Left ventricle myocardium inferior (tissue), 1 donor: ENCODE measurements at regions not wholly inside any gene's neighbourhood (a gene's known extent, or its start where the extent isn't known, plus 50 kb on each side); places are given as distances from the start of the nearest gene placed in this dataset.

Experiments used
- DNase-seq: peaks from one replicate; pipeline ENCODE4 v3.0.0-alpha.2; 2020
- H3K27ac ChIP-seq: fragments of 200-600 bp; replicated peaks from 2 replicates; pipeline ENCODE4 v1.8.0; 2021
- H3K27me3 ChIP-seq: fragments of 200-600 bp; 2 replicates; pipeline ENCODE4 v1.8.0; 2021; ENCODE audit warnings: low read depth
- H3K36me3 ChIP-seq: fragments of 200-600 bp; 2 replicates; pipeline ENCODE4 v1.8.0; 2021
- H3K4me1 ChIP-seq: fragments of 200-600 bp; 2 replicates; pipeline ENCODE4 v1.8.0; 2021
- H3K4me3 ChIP-seq: fragments of 200-600 bp; 2 replicates; pipeline ENCODE4 v1.8.0; 2021; ENCODE audit warnings: mild to moderate bottlenecking, moderate library complexity
- H3K9me3 ChIP-seq: fragments of 200-600 bp; replicated peaks from 2 replicates; pipeline ENCODE4 v1.8.0; 2021
- CTCF ChIP-seq: fragments of 200-600 bp; IDR thresholded peaks from 2 replicates; pipeline ENCODE4 v1.8.0; 2021; ENCODE audit warnings: antibody characterized with exemption, mild to moderate bottlenecking, borderline replicate concordance
- intact Hi-C: fragments of 100-400 bp; cut with micrococcal nuclease; formaldehyde crosslinking; loops from one replicate; pipeline ENCODE4 v1.11.0; 2022
- donor health status: DM: no; HTN: yes; CAD: no; lungs with severe emphysema.

GRCh38 chr9:93801581-93802284 lies 153.4 kb downstream of the BARX1 start:
- Histone ChIP-seq H3K27me3 (peaks cover 39% of the 10 kb centered on the region), H3K4me3 (no peak overlapping the region), H3K27ac (no peak overlapping the region), H3K9me3 (peaks cover 34% of the 10 kb centered on the region), H3K4me1 (no peaks in the 10 kb centered on the region), H3K36me3 (no peaks in the 10 kb centered on the region)
- intact Hi-C loops: no loop called here
- no peak for TF ChIP-seq CTCF
- DNase-seq: no peak

GRCh38 chr9:93801120-93801519 lies 154.0 kb downstream of the BARX1 start:
- no peak overlapping the region for H3K27ac ChIP-seq
- peaks cover 39% of the 10 kb centered on the region for H3K27me3 ChIP-seq
- H3K9me3 ChIP-seq: peaks cover 35% of the 10 kb centered on the region
- no peak for DNase-seq
- H3K4me3 ChIP-seq: no peak overlapping the region
- no peaks in the 10 kb centered on the region for H3K36me3 ChIP-seq
- intact Hi-C loops: no loop called here
- no peak for TF ChIP-seq CTCF
- no peaks in the 10 kb centered on the region for H3K4me1 ChIP-seq

GRCh38 chr9:93792358-93792757 lies 162.8 kb downstream of the BARX1 start:
- Histone ChIP-seq H3K27ac (no peak overlapping the region), H3K4me1 (no peaks in the 10 kb centered on the region), H3K4me3 (no peak overlapping the region), H3K36me3 (no peaks in the 10 kb centered on the region), H3K27me3 (peaks cover 4% of the 10 kb centered on the region), H3K9me3 (peaks cover 28% of the 10 kb centered on the region)
- no peak for TF ChIP-seq CTCF
- no peak for DNase-seq
- intact Hi-C loops: no loop called here

- no peak for TF ChIP-seq CTCF
- H3K27me3 ChIP-seq: peaks cover 13% of the 10 kb centered on the region
- intact Hi-C loops: no loop called here
- H3K4me3 ChIP-seq: no peak overlapping the region
- no peak for DNase-seq
- H3K27ac ChIP-seq: no peak overlapping the region
- no peaks in the 10 kb centered on the region for H3K36me3 ChIP-seq
- no peaks in the 10 kb centered on the region for H3K4me1 ChIP-seq
- peaks cover 65% of the 10 kb centered on the region for H3K9me3 ChIP-seq
Measured at GRCh38 chr9:93786204-93786603, 169.0 kb downstream of the BARX1 start.

- Histone ChIP-seq H3K4me1 (no peaks in the 10 kb centered on the region), H3K27ac (no peak overlapping the region), H3K36me3 (no peaks in the 10 kb centered on the region), H3K9me3 (peaks cover 2% of the 10 kb centered on the region), H3K4me3 (no peak overlapping the region), H3K27me3 (peaks cover 11% of the 10 kb centered on the region)
- intact Hi-C loops: no loop called here
- no peak for DNase-seq
- TF ChIP-seq CTCF: no peak
Measured at GRCh38 chr9:93776873-93777272, 178.3 kb downstream of the BARX1 start.

GRCh38 chr9:93776256-93776655 lies 178.9 kb downstream of the BARX1 start:
- H3K36me3 ChIP-seq: no peaks in the 10 kb centered on the region

More at GRCh38 chr9:93776256-93776655, 178.9 kb downstream of the BARX1 start:
- Histone ChIP-seq H3K4me3 (no peak overlapping the region), H3K4me1 (no peaks in the 10 kb centered on the region), H3K27ac (no peak overlapping the region), H3K9me3 (peaks cover 9% of the 10 kb centered on the region), H3K27me3 (peaks cover 7% of the 10 kb centered on the region)
- intact Hi-C loops: no loop called here
- no peak for DNase-seq
- no peak for TF ChIP-seq CTCF
